A204.1 (cell line): ENCODE measurements at regions not wholly inside any gene's neighbourhood (a gene's known extent, or its start where the extent isn't known, plus 50 kb on each side); places are given as distances from the start of the nearest gene placed in this dataset.

ENCODE experiments used
- FAIRE-seq: peaks from 2 replicates; lab custom pipeline; 2012; peaks lifted over from hg19 to GRCh38; lab: Jason Lieb, UNC

DNA sequence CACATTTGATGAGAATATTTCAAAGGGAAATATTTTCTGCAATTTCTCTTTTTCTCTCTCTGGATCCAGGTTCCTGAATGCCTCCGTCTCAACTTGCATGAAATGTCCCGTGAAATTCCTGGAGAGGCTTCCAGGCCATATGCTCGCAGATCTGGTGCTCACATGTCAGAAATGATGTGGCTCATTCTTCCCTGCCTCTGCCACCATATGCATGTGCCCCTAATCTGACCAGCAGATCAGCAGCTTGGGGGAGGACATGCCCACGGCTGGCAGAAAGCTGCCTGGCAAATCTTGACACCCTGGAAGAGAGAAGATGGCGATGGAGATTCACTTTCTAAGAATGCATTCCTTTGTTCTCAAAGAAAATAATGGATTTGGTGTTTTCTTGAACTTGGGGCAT is 490.7 kb downstream of the RPS24 start:
- FAIRE-seq, result no peak

- FAIRE-seq, result no peak
Measured at GRCh38 chr10:78524941-78525340, 491.3 kb downstream of the RPS24 start.

DNA sequence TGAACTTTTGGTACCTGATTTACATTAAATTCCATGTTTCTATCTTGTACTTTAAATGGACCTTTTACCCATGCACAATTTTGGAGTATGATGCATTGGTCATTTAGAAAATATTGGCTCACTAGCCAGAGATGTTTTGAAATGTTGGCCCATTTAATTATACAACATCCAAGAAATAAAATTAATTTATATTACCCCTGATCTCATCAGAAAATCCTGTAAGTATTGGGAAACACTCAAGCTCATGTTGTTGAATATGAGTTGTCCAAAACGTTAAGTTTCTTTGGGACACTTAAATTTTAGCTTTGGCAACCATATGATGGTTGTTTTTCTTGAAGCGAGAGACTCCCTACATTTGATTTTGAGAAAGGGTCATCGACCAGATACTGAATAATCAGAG is 492.7 kb downstream of the RPS24 start:
- FAIRE-seq, result no peak

GRCh38 chr10:78527296-78527695 is 493.6 kb downstream of the RPS24 start:
- FAIRE-seq, result no peak

DNA sequence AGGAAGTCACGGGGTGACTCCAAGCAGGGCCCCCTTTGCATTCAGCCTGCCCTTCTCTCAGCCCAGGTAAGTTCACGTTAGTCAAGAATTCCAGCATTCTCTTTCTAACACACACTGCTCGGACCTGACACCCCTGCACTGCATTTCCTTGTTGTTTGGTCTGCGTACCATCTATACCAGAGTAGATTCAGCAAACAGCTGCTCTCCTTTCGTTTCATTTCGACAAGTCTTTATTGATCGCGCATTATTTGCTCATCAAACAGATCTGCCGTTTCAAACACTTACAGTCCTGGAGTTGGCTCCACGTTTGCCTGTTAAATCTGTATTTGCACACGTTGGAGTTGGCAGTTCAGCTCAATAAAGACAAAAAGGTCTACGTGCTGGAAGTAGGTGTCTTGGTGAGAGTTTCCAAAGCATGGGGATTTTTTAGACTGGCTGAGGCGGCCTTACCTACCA is 495.1 kb downstream of the RPS24 start:
- no peak for FAIRE-seq

- no peak for FAIRE-seq
Measured at GRCh38 chr10:78529262-78529661, 495.6 kb downstream of the RPS24 start.

- no peak for FAIRE-seq
Measured at GRCh38 chr10:78531088-78531487, 497.4 kb downstream of the RPS24 start.

DNA sequence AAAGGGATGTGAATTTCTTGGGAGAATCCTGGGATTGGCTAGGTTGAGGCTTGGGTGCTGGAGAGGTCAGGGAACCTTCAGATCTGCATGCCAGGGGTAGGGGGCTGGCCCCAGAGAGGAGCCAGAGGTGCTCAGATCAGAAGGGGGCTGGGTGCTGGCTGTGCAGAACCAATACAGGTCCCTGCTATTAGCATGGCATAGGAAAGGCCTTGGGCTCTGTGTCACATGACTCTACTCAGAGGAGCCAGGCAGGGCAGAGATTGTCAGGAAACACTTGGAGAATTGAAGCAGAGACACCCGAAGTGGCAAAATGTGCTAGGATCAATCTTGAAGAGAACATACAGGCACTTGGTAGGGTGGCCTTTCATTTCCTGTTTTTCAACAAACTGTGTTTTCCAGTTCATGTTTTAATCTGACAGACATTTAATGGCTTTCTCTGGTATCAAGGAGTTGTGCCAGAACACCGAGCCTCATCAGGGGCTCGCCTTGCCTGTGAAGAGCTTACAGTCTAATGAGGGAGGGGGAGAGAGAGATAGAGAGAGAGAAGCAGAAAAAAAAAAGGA is 498.9 kb downstream of the RPS24 start:
- no peak for FAIRE-seq

- no peak for FAIRE-seq
Measured at GRCh38 chr10:78533098-78533497, 499.4 kb downstream of the RPS24 start.

DNA sequence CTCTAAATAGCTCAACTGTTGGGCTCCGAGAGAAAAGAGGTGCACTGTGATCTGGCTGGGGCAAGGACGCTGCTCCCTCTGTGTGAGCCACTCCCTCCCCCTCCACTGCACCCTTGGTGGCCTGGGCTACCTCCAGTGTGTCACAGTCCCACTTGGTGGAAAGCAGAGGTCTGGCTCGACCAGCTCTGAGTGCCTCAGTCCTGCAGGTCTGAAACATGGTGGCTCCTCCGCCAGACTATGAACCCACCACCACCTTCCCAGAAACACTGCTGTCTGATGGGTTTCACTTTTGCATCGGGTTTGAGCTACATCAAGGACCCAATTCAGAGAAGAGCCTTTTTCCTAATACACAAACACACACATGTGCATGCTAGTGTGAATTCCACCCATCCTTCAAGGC is 500.1 kb downstream of the RPS24 start:
- no peak for FAIRE-seq

DNA sequence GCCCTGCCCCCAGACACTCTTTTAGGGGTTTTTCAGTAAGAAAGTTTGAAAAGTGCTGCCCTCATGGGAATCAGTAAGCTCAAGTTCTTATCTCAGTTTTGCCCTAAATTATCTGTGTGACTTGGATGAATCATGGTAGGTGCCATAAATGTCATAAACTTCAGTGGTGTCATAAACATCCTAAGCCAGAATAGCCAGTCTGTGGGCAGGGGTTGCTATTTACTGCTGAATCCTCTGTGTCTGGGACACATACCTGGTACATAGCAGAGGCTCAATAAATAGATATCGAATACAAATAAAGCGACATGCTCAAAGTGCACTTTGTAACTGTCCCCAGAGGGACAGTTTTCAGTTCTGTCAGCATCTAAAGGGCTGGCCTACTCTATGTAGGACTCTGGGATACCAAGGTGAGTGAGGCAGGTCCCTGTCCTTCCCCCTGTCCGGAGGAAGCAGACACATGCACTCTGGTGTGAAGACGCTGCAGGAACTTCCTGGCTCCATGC is 502.1 kb downstream of the RPS24 start:
- FAIRE-seq, result no peak

GRCh38 chr10:78537018-78537417 is 503.4 kb downstream of the RPS24 start:
- no peak for FAIRE-seq

DNA sequence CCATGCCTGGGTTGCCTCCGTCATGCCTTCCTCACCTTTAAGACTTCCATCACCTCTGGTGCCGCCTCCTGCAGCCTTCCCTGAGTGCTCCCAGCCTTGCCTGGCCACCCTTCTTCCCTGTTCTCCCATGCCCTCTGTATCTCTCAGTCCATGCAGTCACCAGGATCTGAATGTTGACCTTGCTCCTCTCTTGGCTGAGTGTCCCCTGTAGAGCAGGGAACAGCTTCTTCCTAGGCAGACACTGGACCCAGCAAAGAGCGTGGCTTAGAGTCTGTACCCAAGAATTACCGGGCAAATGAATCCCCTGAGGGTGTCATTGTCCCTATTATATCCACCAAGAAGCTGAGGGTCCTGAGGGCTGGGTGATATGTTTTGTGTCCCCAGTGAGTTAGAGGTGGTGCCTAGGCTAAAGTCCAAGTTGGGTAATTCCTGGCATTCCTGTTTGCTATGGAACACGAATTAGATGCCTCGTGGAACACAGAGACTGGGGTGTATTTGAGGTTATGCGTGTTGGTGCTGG is 505.6 kb downstream of the RPS24 start:
- no peak for FAIRE-seq

DNA sequence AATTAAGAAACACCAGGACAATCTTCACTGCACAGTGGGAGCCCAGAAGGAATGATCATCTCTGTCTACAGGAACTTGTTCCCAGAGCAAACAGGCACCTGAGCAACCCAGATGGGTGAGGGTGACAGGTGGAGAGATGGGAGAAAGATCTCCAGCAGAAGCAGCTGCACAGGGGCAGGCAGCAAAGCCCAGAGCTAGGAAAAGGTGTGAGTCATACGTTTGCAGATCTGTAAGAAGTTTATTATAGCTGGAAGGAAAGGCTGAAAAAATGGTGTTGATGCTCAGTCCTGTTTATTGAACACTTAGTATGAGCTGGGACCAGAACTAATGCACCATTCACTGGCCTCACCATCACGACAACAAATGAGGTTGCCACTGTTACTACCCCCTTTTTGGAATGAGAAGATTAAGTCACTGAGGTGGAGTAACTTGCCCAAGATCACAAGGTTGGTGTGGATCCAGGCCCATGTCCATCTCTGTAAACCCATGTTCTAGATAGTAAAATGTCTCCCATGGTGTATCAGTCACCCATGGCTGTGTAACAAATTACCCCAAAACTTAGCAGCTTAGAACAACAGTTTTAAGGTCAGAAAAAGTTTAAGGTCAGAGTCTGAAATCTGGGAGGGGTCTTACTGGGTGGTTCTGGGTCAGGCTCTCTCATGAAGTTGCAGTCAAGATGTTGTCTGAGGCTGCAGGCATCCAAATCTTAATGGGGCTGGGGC is 506.9 kb downstream of the RPS24 start:
- FAIRE-seq, result no peak

- no peak for FAIRE-seq
Measured at GRCh38 chr10:78541481-78542140, 507.9 kb downstream of the RPS24 start.

DNA sequence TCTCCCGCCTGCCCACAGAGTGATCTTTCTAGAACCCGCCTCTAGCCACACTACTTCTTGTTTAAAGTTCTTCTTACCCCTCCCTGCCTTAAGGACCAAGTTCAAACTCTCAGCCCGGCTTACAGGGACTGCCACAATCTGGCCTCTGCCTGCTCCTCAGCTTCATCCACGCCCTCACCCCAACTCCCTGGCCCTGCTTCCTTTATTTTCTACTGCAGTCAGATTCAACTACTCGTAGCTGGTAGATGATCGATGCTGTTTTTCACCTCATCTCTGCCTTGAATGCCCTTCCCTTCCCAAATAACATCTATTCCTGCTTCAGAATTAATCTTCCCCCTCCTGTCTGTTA is 508.5 kb downstream of the RPS24 start:
- no peak for FAIRE-seq

- no peak for FAIRE-seq
Measured at GRCh38 chr10:78542521-78542920, 508.9 kb downstream of the RPS24 start.

DNA sequence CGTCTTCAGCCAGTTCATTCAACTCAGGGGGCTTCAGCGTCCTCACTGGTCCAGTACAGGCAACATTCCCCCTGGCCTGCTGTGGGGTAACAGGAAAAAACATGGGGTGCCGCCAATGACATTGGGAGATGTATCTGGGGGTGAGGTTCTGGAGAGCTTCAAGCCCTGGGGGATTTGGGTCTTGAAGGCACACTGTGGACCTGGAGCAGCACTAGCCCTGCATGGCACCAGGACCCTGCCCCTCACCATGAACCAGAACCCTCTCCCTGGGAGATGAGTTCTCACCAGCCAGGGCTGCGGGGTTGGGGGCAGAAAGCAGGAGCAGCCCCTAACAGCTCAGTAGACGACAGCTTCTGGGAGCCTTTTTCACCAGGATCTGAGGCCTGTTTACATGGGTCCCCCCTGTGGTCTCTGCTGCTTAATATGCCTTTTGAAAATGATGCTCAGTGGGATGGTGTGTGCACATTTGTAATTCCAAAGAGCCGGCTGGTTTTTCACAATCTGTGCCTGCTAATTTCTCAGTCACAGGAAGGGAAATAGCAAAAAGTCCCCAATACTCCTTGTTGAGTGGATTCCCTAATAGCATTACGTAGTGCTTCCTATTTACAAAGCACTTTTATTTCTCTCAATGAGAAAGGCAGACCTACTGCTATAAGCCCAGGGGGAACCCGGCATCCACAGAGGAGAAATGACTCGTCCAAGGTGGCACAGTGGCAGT is 509.5 kb downstream of the RPS24 start:
- FAIRE-seq, result no peak

DNA sequence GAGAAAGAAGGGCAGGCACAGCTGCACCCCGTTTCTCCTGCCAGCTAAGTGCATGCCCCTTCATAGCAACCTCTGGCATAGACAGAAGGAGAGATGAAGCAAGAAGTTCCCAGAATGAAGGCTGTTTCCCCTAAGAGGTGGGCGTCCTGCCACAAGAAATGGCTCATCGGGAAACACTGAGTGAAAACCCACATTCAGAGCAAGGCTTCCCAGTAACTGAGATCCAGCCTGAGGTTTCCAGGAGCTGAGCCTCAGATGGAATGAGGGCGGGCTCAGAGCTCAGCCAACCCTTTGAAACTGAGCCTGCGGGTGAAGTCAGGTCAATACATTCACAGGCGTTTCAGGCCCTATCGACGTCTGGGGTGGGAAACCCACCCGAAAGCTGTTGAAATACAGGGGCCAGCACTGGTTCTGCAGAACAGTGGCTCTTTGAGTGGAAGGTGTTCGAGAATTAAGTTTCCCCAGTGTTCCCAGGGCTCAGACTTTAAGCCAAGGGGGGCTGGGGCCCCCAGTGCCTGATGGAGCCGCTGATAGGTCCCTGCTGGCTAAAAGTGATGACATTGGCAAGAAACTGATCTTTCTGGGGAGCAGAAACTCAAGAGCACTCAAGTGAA is 510.2 kb downstream of the RPS24 start:
- FAIRE-seq, result no peak

DNA sequence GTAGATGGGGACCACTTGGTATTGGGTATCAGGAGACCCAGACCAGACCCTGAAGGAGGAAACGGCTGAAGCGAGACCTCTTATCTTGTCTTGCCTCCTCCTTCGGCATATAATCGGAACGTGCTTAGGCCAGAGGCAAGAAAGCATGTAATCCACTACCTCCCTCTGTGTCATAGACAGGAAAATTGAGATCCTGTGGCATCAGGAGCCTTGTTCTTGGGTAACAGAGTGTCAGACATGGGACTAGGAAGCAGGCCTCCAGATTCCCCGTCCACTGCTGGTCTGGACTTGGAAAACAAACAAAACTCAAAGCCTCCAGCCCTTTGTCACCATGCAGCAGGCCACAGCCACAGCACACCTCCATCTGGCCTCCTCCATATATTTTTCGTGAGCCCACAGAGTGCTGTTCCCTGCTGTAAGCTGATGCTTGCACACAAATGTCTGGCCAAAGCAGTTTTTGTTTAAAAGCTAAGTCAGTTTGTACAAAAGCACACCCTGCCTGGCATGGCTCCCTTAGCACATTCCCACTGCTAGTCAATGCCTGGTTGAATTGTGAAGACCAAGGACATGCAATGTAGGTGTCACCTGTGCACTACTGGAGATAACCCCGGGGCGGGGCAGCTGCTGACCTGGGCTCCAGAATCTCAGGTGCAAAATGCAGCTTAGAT is 510.9 kb downstream of the RPS24 start:
- FAIRE-seq, result no peak

DNA sequence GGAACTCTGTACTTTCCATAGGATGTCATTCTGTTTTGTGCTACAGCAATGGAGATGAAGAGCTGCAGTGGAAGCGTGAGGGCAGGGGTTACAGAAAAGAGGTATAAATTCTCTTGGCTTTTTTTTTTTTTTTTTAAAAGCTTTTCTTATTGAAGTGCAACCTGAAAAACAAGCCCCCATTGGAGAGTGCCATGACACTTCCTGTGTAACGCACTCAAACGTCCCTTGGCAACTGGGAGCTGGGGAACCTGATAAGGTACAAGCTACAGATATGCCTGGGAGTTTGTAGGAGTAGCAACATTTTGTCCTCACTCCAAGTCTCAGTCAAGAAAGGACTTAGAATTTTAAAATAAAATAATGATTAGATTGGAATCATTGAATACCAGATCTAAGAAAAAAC is 512.1 kb downstream of the RPS24 start:
- FAIRE-seq, result no peak

DNA sequence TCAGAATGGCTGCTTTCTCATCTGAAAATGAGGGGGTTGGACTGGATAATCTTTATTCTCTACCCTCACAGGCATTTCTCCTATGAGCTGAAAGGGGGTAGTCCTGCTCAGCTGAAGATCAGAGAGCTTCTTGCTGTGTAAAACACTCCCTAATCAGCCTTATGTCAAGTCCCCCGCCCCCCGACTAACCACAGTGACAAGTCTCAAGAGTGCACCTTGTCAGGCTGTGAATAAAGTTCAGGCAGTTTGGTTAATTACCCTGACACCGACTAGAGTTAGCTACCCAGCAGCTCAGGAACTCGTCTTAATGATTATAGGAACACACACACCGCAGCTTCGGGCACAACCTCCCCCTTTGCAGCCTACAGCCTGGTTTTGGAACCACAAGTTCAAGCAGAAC is 513.7 kb downstream of the RPS24 start:
- no peak for FAIRE-seq
